ENCODE measurements at regions not wholly inside any gene's neighbourhood (a gene's known extent, or its start where the extent isn't known, plus 50 kb on each side); places are given as distances from the start of the nearest gene placed in this dataset.
A peak's percentile ranks its signal among the peaks of the same experiment; 100 is the strongest.

DNA sequence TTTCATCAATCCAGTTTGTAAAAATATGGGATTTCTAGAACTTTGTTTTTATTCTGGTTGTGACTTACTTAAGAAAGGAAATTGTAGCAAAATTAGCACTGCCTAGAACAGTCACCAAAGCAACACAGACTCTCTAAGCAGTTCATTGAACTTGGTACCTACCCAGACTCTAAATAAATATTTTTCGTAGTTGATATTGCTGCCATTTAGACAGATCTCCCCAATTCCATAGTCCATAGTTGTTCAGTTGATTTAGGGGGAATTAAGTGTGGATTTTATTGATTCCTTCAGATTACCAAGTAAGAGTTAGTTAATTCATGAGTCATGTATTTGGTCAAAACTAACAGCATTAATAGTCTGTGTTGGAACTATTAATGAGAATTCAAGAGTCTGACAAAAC lies 822.5 kb downstream of the DHX35 start:
- Histone ChIP-seq H3K4me3 (ENCODE audit: low read length) (no peak overlapping the region), H3K27me3 (ENCODE audit: control insufficient read depth, insufficient read depth, low read length) (no peaks in the 10 kb centered on the region), H3K36me3 (ENCODE audit: control insufficient read depth, insufficient read depth, low read length) (no peaks in the 10 kb centered on the region), H3K4me1 (ENCODE audit: control insufficient read depth, insufficient read depth, low read length) (no peaks in the 10 kb centered on the region), H3K9me3 (replicated peaks; ENCODE audit: control insufficient read depth, low read depth, low read length) (no peaks in the 10 kb centered on the region), H3K27ac (ENCODE audit: low read length) (no peak overlapping the region)
- DNase-seq, result no peak
- WGBS (ENCODE audit: insufficient coverage), result no CpG with 5 or more reads among the region's 1 CpG

DNA sequence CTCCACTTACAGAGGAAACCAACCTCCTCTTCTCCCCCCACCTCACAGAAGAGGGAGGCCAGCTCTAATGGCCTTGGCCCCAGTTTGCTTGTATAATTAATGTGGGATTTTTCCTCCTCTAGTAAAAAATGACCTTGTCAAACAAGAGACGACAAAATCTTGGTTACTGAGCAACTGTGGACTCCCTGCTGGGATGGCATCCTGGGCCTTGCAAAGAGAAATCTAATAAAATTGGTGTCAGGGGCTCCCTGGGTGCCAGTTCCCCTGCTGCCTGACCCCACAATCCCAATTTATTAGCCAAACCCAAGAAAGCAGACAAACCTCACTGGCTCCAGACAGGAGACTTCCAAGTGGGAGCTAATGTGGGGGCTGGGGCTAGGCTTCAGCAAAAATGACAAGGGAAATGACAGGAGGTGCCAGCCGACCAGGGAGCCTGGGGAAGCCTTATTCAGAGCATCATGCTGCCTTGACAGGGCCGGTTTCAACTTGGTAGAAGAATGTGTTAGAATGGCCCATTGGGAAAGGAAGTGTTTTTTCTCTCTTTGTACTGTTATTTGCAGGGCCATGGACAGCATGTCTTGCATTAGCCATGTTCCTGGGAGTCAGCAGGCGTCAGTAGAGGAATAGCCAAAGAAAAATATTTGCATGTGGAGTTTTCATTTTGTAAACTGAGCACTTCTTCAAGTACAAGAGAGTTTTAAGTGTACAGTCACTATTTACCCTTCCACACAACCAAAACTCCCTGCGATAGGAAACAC lies 816.9 kb downstream of the DHX35 start:
- H3K27me3 ChIP-seq (ENCODE audit: control insufficient read depth, insufficient read depth, low read length), result no peaks in the 10 kb centered on the region
- DNase-seq, result peak; percentile 24
- 33% methylated on average over 1 of the region's 5 CpGs for WGBS (ENCODE audit: insufficient coverage)
- no peak overlapping the region for H3K4me3 ChIP-seq (ENCODE audit: low read length)
- H3K36me3 ChIP-seq (ENCODE audit: control insufficient read depth, insufficient read depth, low read length), result no peaks in the 10 kb centered on the region
- peaks cover 4% of the 10 kb centered on the region for H3K9me3 ChIP-seq (replicated peaks; ENCODE audit: control insufficient read depth, low read depth, low read length)
- no peak overlapping the region for H3K27ac ChIP-seq (ENCODE audit: low read length)
- peaks cover 7% of the 10 kb centered on the region for H3K4me1 ChIP-seq (ENCODE audit: control insufficient read depth, insufficient read depth, low read length)

DNA sequence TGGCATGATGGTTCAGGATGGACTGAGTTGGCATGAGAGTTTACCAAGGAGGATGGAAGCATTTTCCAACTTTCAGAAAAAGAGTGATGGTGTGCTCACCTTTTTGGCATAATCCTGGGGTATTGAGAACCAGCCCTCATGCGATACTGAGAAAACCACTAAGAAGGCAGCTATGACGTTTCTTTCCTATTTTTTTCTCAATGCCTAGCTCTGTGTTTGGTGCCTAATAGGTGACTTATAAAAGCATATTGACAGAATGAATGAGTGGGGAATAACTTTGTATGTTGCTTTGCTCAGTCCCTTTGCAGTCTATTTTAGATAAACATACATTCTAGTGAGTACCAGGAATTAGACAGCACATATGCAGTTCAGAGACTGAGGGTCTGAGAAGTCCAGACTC lies 816.3 kb downstream of the DHX35 start:
- DNase-seq, result no peak
- peaks cover 4% of the 10 kb centered on the region for H3K9me3 ChIP-seq (replicated peaks; ENCODE audit: control insufficient read depth, low read depth, low read length)
- H3K27me3 ChIP-seq (ENCODE audit: control insufficient read depth, insufficient read depth, low read length), result no peaks in the 10 kb centered on the region
- no peak overlapping the region for H3K27ac ChIP-seq (ENCODE audit: low read length)
- no peak overlapping the region for H3K4me3 ChIP-seq (ENCODE audit: low read length)
- H3K36me3 ChIP-seq (ENCODE audit: control insufficient read depth, insufficient read depth, low read length), result no peaks in the 10 kb centered on the region
- WGBS (ENCODE audit: insufficient coverage), result no CpG with 5 or more reads among the region's 2 CpGs
- H3K4me1 ChIP-seq (ENCODE audit: control insufficient read depth, insufficient read depth, low read length), result peaks cover 7% of the 10 kb centered on the region

DNA sequence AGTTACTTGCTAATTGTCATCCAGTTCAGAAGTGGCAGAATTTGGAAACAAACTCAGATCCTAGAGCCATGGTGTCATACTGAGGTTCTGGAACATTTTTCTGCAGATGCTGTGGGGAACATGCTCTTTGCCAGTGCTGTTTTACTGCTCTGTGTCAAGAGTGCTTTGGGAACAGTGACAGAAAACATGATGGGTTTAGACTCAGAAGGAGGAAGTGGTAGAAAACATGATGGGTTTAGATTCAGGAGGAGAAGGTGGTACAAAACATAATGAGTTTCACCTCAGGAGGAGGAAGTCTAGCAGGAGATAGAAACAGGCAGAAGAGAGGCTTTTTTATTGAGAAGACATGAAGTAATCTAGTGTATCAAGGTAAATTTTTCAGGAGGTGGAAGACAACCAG lies 815.5 kb downstream of the DHX35 start:
- Histone ChIP-seq H3K9me3 (replicated peaks; ENCODE audit: control insufficient read depth, low read depth, low read length) (peaks cover 4% of the 10 kb centered on the region), H3K4me3 (ENCODE audit: low read length) (no peak overlapping the region), H3K27me3 (ENCODE audit: control insufficient read depth, insufficient read depth, low read length) (no peaks in the 10 kb centered on the region), H3K27ac (ENCODE audit: low read length) (no peak overlapping the region), H3K36me3 (ENCODE audit: control insufficient read depth, insufficient read depth, low read length) (no peaks in the 10 kb centered on the region), H3K4me1 (ENCODE audit: control insufficient read depth, insufficient read depth, low read length) (peaks cover 7% of the 10 kb centered on the region)
- no peak for DNase-seq

DNA sequence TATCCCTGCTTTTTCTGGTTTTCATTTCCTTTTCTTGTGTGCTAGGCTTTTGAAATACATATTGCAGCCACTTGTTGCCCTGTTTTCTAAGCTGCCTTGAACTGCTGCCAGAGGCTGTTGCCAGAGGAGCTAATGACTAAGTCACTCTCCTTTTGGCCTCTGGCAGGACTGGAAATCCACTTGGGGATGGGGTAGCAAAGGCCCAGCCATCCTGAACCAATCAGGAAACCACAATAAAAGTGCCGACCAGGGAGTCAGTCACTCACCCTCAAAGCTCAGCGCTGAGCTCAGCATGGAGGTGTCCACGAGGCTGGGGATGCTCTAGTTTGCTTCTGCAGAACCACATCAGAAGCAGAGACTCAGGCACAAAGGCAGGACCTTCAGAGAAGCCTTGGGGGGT lies 813.0 kb downstream of the DHX35 start:
- Histone ChIP-seq H3K27me3 (ENCODE audit: control insufficient read depth, insufficient read depth, low read length) (no peaks in the 10 kb centered on the region), H3K4me3 (ENCODE audit: low read length) (no peak overlapping the region), H3K36me3 (ENCODE audit: control insufficient read depth, insufficient read depth, low read length) (no peaks in the 10 kb centered on the region), H3K9me3 (replicated peaks; ENCODE audit: control insufficient read depth, low read depth, low read length) (peaks cover 4% of the 10 kb centered on the region), H3K4me1 (ENCODE audit: control insufficient read depth, insufficient read depth, low read length) (peaks cover 7% of the 10 kb centered on the region), H3K27ac (ENCODE audit: low read length) (no peak overlapping the region)
- 8% methylated on average over 3 of the region's 3 CpGs for WGBS (ENCODE audit: insufficient coverage)
- peak; percentile 50 for DNase-seq

DNA sequence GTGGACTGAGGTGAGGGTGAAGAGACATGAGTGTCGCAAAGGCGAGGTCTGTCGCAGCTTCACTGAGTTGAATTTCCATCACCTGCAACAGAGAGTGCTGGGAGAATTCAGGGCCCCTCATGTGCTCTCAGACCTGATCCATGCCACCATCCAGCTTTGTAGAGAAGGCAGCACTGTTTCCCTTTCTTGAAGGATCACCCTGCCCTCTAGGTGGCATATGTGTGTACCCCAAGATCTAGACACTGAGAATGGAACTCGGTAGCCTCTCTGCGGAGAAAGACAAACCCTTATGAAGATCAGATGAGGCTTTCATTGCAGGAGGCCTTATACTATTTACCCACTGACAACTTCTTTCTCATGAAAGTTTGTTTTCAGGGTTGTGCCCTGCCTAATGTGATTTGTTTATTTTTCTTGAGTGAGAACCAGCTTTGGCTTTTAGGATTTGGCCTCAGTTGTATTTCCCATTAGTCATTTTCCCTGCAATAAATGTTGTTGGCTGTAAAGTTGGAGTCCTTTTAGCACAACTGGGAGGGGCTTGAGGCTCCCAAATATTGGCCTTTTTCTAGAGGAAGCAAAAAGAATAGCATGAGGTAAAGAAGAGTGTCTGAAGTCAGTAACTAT lies 811.3 kb downstream of the DHX35 start:
- Histone ChIP-seq H3K9me3 (replicated peaks; ENCODE audit: control insufficient read depth, low read depth, low read length) (peaks cover 4% of the 10 kb centered on the region), H3K4me3 (ENCODE audit: low read length) (no peak overlapping the region), H3K27ac (ENCODE audit: low read length) (no peak overlapping the region), H3K36me3 (ENCODE audit: control insufficient read depth, insufficient read depth, low read length) (no peaks in the 10 kb centered on the region), H3K27me3 (ENCODE audit: control insufficient read depth, insufficient read depth, low read length) (no peaks in the 10 kb centered on the region), H3K4me1 (ENCODE audit: control insufficient read depth, insufficient read depth, low read length) (peaks cover 7% of the 10 kb centered on the region)
- whole genome bisulfite sequencing (ENCODE audit: insufficient coverage), result 100% methylated on average over 2 of the region's 5 CpGs
- no peak for DNase-seq

DNA sequence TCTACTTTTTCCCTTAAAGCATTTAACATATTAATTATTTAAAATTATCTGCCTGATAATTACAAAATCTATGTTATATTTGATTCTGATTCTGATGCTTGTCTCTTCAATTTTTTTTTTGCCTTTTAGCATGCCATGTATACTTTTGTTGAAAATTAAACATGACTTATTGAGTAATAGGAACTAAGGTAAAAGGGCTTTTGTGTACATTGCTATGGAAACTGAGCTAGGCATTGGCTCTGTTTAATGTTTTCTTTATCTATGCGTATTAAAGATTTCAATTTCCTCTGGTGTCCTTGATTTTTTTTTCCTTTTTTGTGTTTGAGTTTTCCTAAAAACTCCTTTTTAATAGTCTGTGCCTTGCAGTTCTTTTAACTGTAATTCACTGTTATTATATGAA lies 805.2 kb downstream of the DHX35 start:
- Histone ChIP-seq H3K27ac (ENCODE audit: low read length) (no peak overlapping the region), H3K4me1 (ENCODE audit: control insufficient read depth, insufficient read depth, low read length) (no peaks in the 10 kb centered on the region), H3K27me3 (ENCODE audit: control insufficient read depth, insufficient read depth, low read length) (no peaks in the 10 kb centered on the region), H3K4me3 (ENCODE audit: low read length) (no peak overlapping the region), H3K36me3 (ENCODE audit: control insufficient read depth, insufficient read depth, low read length) (no peaks in the 10 kb centered on the region), H3K9me3 (replicated peaks; ENCODE audit: control insufficient read depth, low read depth, low read length) (peaks cover 5% of the 10 kb centered on the region)
- no peak for DNase-seq
- WGBS (ENCODE audit: insufficient coverage), result no CpG with 5 or more reads among the region's 1 CpG

DNA sequence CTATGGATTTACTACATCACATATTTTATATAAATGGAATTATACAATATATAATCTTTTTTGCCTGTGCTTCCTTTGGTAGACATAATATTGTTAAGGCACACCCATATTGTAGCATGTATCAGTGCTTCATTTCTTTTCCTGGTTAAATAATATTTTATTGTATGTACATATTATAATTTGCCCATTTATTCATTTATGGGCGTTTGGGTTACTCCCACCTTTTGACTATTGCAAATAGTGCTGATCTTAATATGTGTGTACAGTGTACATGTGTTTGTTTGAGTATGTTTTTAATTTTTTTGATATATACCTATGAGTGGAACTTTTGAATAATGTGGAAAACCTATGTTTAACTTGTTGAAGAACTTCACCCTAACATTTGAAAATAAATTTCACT lies 804.2 kb downstream of the DHX35 start:
- WGBS (ENCODE audit: insufficient coverage), result no CpG with 5 or more reads among the region's 1 CpG
- no peak overlapping the region for H3K27ac ChIP-seq (ENCODE audit: low read length)
- H3K9me3 ChIP-seq (replicated peaks; ENCODE audit: control insufficient read depth, low read depth, low read length), result peaks cover 5% of the 10 kb centered on the region
- DNase-seq, result no peak
- no peaks in the 10 kb centered on the region for H3K4me1 ChIP-seq (ENCODE audit: control insufficient read depth, insufficient read depth, low read length)
- H3K36me3 ChIP-seq (ENCODE audit: control insufficient read depth, insufficient read depth, low read length), result no peaks in the 10 kb centered on the region
- H3K27me3 ChIP-seq (ENCODE audit: control insufficient read depth, insufficient read depth, low read length), result no peaks in the 10 kb centered on the region
- no peak overlapping the region for H3K4me3 ChIP-seq (ENCODE audit: low read length)

DNA sequence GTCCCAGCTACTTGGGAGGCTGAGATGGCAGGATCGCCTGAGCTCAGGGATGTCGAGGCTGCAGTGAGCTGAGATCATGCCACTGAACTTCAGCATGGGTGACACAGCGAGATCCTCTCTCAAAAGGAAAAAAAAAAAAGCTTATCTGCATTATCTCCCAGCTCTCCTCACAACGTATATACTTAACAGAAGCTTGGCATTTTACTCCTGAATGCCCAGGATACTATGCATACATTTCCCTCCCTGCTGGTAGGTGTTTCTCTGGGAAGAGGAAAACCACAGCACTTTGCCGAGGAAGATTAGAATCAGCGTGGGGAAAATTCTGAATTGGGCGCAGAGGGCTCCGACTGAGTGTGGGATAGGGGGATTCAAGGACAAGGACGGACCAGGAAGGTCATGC lies 800.6 kb downstream of the DHX35 start:
- WGBS (ENCODE audit: insufficient coverage), result 92% methylated on average over 2 of the region's 9 CpGs
- Histone ChIP-seq H3K4me3 (ENCODE audit: low read length) (no peak overlapping the region), H3K4me1 (ENCODE audit: control insufficient read depth, insufficient read depth, low read length) (no peaks in the 10 kb centered on the region), H3K36me3 (ENCODE audit: control insufficient read depth, insufficient read depth, low read length) (no peaks in the 10 kb centered on the region), H3K9me3 (replicated peaks; ENCODE audit: control insufficient read depth, low read depth, low read length) (peaks cover under 1% of the 10 kb centered on the region), H3K27me3 (ENCODE audit: control insufficient read depth, insufficient read depth, low read length) (no peaks in the 10 kb centered on the region), H3K27ac (ENCODE audit: low read length) (no peak overlapping the region)
- no peak for DNase-seq

DNA sequence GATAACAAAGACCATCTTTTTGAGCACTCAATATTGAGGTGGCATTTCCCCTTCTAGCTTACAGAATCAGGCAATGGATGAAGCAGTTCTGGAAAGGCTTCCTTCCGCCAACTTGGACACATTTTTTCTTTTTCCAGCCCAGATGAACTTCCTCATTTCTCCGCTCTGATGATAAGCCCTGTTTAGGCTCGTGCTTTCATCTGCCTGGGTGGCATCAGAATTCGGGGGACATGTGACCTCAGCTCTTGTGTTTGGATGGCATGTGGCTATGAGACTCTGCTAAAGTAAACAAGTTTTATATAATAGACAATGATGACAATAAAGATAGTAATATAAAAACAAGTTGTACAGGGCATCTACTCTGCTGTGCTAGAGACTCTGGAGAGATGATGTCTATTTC lies 796.7 kb downstream of the DHX35 start:
- H3K27ac ChIP-seq (ENCODE audit: low read length), result no peak overlapping the region
- no peaks in the 10 kb centered on the region for H3K4me1 ChIP-seq (ENCODE audit: control insufficient read depth, insufficient read depth, low read length)
- no peak overlapping the region for H3K4me3 ChIP-seq (ENCODE audit: low read length)
- no CpG with 5 or more reads among the region's 4 CpGs for WGBS (ENCODE audit: insufficient coverage)
- no peaks in the 10 kb centered on the region for H3K27me3 ChIP-seq (ENCODE audit: control insufficient read depth, insufficient read depth, low read length)
- H3K36me3 ChIP-seq (ENCODE audit: control insufficient read depth, insufficient read depth, low read length), result no peaks in the 10 kb centered on the region
- no peaks in the 10 kb centered on the region for H3K9me3 ChIP-seq (replicated peaks; ENCODE audit: control insufficient read depth, low read depth, low read length)
- no peak for DNase-seq

DNA sequence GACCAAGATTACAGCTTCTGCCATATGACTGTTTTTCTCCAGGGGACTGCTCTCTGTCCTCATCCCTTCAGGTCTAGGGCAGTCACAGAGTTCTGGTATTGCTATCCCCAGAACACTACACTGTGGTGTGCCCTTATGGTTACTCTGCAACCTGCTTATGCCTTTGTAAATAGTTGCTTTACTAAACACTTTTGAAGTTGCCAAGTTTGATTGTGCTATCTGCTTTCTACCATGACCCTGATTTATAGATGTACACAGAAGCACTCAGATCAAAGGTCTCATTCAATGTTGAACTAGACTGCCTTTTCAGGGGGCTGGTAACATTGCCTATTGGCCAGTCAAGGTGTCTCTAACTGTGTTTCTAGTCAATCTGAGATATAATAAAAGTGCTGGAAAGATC lies 794.7 kb downstream of the DHX35 start:
- Histone ChIP-seq H3K27me3 (ENCODE audit: control insufficient read depth, insufficient read depth, low read length) (no peaks in the 10 kb centered on the region), H3K4me1 (ENCODE audit: control insufficient read depth, insufficient read depth, low read length) (no peaks in the 10 kb centered on the region), H3K36me3 (ENCODE audit: control insufficient read depth, insufficient read depth, low read length) (no peaks in the 10 kb centered on the region), H3K9me3 (replicated peaks; ENCODE audit: control insufficient read depth, low read depth, low read length) (no peaks in the 10 kb centered on the region), H3K4me3 (ENCODE audit: low read length) (no peak overlapping the region), H3K27ac (ENCODE audit: low read length) (no peak overlapping the region)
- no peak for DNase-seq
